CD4-positive, alpha-beta T cell treated with Interleukin-15 for 1 hour (primary cell): ENCODE measurements at regions not wholly inside any gene's neighbourhood (a gene's known extent, or its start where the extent isn't known, plus 50 kb on each side); places are given as distances from the start of the nearest gene placed in this dataset.

Source experiments
- DNase-seq: peaks from one replicate; pipeline ENCODE4 v3.0.0-alpha.2; 2020

DNA sequence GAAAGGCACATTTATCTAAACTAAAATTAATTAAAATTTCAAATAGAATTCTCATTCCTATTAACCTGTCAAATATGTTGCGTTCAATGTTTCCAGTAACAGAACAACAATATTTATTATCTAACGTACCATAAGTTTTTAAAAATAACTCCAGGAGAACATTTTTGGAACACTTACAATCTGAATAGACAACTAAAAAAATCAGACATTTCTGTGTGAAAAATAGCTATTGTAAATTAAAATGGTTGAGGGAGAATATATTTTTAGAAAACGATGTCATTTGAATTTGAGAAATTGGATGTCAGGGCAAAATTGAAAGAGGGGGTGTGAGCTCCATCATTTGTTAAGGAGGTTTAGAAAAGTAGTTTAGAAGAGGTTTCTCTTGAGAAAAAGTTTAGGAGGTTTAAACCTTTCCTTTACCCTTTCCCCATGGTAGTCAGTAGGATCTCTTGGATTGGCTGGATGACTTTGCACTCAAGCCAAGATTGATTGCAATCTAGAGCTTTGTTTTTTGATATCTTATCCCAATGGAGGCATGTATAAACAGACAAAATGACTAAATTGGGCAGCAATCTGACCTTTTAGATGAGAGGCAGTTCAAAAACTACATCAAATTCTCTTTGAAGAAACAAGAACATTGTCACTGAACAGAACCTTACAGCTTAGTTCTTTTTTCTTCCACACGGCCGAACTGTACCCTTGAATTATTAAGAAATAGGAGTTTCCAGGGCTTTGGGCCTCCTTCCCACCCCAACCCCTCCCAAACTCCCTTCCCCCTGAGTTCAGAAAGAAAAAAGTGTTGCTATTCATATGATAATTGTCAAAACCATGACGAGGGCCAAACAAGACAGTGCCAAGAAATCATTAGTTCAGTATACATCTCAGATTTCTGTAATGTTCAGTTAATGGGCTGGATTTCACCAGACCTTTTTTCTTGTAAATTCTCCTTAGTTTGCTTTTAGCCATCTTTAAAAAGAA, 79.7 kb upstream of the CDIN1 start:
- no peak for DNase-seq

GRCh38 chr15:36501063-36501678, 78.3 kb upstream of the CDIN1 start:
- no peak for DNase-seq

- no peak for DNase-seq
These were observed 76.9 kb upstream of the CDIN1 start for GRCh38 chr15:36502509-36502908.

GRCh38 chr15:36506733-36507356, 72.6 kb upstream of the CDIN1 start:
- DNase-seq = no peak

DNA sequence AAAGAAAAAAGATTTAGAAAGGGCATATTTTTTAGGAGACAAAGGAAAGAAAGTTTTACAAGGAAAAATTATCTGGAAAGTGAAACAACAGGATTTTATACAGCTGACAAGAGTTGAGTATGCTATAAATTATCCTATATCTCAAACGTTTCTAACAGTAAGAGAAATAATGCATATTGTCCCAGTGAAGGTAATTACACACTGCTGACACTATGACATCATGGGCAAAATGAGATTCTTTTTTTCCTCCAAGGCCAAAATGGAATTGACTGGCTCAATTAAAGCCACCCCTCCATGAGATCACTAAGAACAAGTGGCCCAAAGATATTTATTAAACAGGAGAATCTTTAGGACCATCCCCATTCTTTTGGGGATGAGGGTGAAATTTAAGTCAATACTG, 72.0 kb upstream of the CDIN1 start:
- no peak for DNase-seq

GRCh38 chr15:36511594-36511993, 67.8 kb upstream of the CDIN1 start:
- no peak for DNase-seq

DNA sequence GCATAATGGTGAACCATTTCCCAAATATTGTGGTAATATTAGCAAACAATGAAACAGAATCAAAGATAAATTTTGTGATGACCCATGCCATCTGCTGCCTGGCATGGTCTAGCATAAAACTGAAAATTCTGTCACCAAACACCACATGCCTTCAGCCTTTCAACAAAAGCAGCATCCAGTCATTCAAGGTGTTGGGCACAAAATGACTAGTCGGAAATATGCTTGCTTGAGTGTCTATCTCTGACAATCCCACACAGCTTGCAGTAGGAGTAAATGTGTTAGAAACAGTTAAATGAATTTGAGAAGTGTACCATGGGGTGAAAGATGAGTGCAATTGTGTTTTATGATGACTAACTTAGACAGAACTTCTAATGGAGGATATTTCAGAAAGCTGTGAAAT, 61.7 kb upstream of the CDIN1 start:
- no peak for DNase-seq

DNA sequence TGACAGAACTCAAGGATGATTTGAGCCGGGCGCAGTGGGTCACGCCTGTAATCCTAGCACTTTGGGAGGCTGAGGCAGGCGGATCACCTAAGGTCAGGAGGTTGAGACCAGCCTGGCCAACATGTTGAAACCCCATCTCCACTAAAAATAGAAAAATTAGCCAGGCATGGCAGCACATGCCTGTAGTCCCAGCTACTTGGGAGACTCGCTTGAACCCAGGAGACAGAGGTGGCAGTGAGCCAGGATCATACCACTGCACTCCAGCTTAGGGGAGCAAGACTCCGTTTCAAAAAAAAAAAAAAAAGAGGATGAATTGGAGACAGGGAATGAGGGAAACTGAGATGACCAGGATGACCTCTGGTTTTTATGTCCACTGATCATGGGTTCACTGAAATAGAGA, 60.4 kb upstream of the CDIN1 start:
- no peak for DNase-seq

DNA sequence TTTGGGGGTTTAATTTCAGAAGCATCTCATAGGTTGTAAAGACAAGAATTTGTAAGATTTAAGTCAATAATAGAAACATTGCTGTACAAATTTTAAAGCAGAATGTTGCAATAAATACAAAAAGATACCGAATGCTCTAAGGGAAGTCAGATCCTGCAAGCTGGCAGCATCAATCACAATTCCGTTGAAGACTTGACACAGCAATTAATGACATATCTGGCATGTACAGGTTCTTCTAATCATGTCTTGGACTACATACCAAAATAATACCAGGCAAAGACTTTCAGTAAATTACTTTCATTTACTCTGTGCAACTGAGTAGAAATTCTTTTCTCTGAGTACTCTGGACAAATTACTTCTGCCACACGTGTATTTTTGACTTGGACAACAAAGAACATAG, 54.0 kb upstream of the CDIN1 start:
- DNase-seq = no peak

- DNase-seq = no peak
These were observed 51.9 kb upstream of the CDIN1 start for GRCh38 chr15:36527235-36528162.

DNA sequence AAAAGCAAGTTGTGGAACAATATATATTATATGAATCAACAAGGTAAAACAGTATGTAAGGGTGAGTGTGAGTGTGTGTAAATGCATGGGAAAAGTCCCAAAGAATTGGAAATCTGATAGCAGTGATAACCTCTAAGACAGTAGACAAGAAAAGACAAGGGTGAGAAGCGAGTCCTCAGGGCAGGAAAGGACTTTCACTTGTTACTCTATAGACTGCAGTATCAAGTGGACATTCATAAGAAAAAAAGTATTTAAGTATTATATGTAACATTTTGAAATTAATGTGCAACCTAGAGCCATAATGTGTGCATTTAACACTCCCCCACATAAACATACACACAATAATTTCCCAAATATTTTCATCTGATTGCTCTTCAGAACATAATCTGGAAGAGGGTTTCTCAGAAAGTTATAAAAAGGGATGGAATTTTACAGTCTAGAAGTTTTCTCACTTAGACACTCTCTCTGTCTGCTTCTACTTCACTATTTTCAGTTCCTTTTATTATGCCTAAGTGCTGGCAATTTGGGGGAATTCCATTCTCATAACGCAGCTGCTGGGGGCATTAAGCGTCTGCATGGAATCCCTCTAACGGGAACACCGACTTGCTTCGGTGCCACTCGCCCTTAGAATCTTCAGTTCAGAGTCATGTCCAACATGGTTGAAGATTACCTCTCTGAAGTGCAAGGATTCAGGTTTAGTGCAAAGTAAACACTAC, 50.0 kb upstream of the CDIN1 start:
- no peak for DNase-seq
